Mesothelial cell of epicardium (in vitro differentiated cells): ENCODE measurements at regions not wholly inside any gene's neighbourhood (a gene's known extent, or its start where the extent isn't known, plus 50 kb on each side); places are given as distances from the start of the nearest gene placed in this dataset.

Experiments
- DNase-seq, 2 experiments: peaks; one replicate each; pipeline ENCODE4 v3.0.0; 2021; ENCODE audit warnings: low spot score in 2 of 2; ENCODE audit not compliant: unreplicated experiment in 2 of 2
- H3K27ac Mint-ChIP-seq: 2 replicates; pipeline ENCODE4 v1.8.0; 2021; ENCODE audit warnings: mixed read lengths
- H3K27me3 Mint-ChIP-seq: 2 replicates; pipeline ENCODE4 v1.8.0; 2021; ENCODE audit warnings: low read depth, mixed read lengths
- H3K36me3 Mint-ChIP-seq: 2 replicates; pipeline ENCODE4 v1.8.0; 2021; ENCODE audit warnings: mixed read lengths
- H3K4me1 Mint-ChIP-seq: 2 replicates; pipeline ENCODE4 v1.8.0; 2021; ENCODE audit warnings: mixed read lengths
- H3K4me3 Mint-ChIP-seq: 2 replicates; pipeline ENCODE4 v1.8.0; 2021; ENCODE audit warnings: mild to moderate bottlenecking, moderate library complexity, mixed read lengths
- H3K9me3 Mint-ChIP-seq: 2 replicates; pipeline ENCODE4 v1.8.0; 2021; ENCODE audit warnings: mixed read lengths
- CTCF ChIP-seq: fragments of 200-600 bp; sonication (generic); IDR thresholded peaks from one replicate; pipeline ENCODE4 v1.5.0; 2021; ENCODE audit warnings: antibody characterized with exemption; ENCODE audit not compliant: unreplicated experiment

- H3K9me3 Mint-ChIP-seq, result peaks cover 6% of the 10 kb centered on the region
- H3K27me3 Mint-ChIP-seq, result no peaks in the 10 kb centered on the region
Measured at GRCh38 chr14:95396221-95396620, 76.5 kb upstream of the CLMN start.

GRCh38 chr14:95395098-95395737 lies 75.5 kb upstream of the CLMN start:
- no peaks in the 10 kb centered on the region for H3K36me3 Mint-ChIP-seq
- TF ChIP-seq CTCF, result no peak
- peaks cover 13% of the 10 kb centered on the region for H3K9me3 Mint-ChIP-seq
- no peak overlapping the region for H3K27ac Mint-ChIP-seq
- no peak for DNase-seq
- no peak overlapping the region for H3K4me3 Mint-ChIP-seq
- no peaks in the 10 kb centered on the region for H3K27me3 Mint-ChIP-seq
- peaks cover 17% of the 10 kb centered on the region for H3K4me1 Mint-ChIP-seq

More at GRCh38 chr14:95396221-95396620, 76.5 kb upstream of the CLMN start:
- H3K27ac Mint-ChIP-seq, result peak overlapping the region; percentile 5
- H3K4me3 Mint-ChIP-seq, result no peak overlapping the region
- H3K4me1 Mint-ChIP-seq, result peaks cover 16% of the 10 kb centered on the region
- no peak for DNase-seq
- no peaks in the 10 kb centered on the region for H3K36me3 Mint-ChIP-seq
- TF ChIP-seq CTCF, result no peak

GRCh38 chr14:95394297-95395097 lies 74.8 kb upstream of the CLMN start:
- H3K9me3 Mint-ChIP-seq, result peaks cover 14% of the 10 kb centered on the region
- TF ChIP-seq CTCF, result no peak

GRCh38 chr14:95392841-95393240 lies 73.1 kb upstream of the CLMN start:
- no peak for DNase-seq
- H3K4me3 Mint-ChIP-seq, result no peak overlapping the region
- TF ChIP-seq CTCF, result no peak
- H3K9me3 Mint-ChIP-seq, result peaks cover 14% of the 10 kb centered on the region
- H3K4me1 Mint-ChIP-seq, result peaks cover 22% of the 10 kb centered on the region
- H3K36me3 Mint-ChIP-seq, result peaks cover 2% of the 10 kb centered on the region
- H3K27me3 Mint-ChIP-seq, result no peaks in the 10 kb centered on the region
- no peak overlapping the region for H3K27ac Mint-ChIP-seq

More at GRCh38 chr14:95394297-95395097, 74.8 kb upstream of the CLMN start:
- H3K4me1 Mint-ChIP-seq, result peaks cover 17% of the 10 kb centered on the region
- DNase-seq, result no peak
- no peaks in the 10 kb centered on the region for H3K27me3 Mint-ChIP-seq
- no peaks in the 10 kb centered on the region for H3K36me3 Mint-ChIP-seq
- H3K4me3 Mint-ChIP-seq, result no peak overlapping the region
- H3K27ac Mint-ChIP-seq, result no peak overlapping the region

GRCh38 chr14:95391331-95391730 lies 71.6 kb upstream of the CLMN start:
- peaks cover 33% of the 10 kb centered on the region for H3K4me1 Mint-ChIP-seq
- no peak overlapping the region for H3K4me3 Mint-ChIP-seq
- no peak for DNase-seq
- peak overlapping the region; percentile 41 for H3K27ac Mint-ChIP-seq
- no peaks in the 10 kb centered on the region for H3K27me3 Mint-ChIP-seq
- H3K36me3 Mint-ChIP-seq, result peaks cover 2% of the 10 kb centered on the region
- H3K9me3 Mint-ChIP-seq, result peaks cover 14% of the 10 kb centered on the region
- TF ChIP-seq CTCF, result no peak
